Hepatocyte (in vitro differentiated cells): ENCODE measurements at regions not wholly inside any gene's neighbourhood (a gene's known extent, or its start where the extent isn't known, plus 50 kb on each side); places are given as distances from the start of the nearest gene placed in this dataset.

Source experiments
- EZH2 ChIP-seq: fragments of 200-600 bp; sonication (generic); IDR thresholded peaks from 2 replicates; pipeline ENCODE4 v1.6.1; 2016; ENCODE audit warnings: antibody characterized with exemption, mild to moderate bottlenecking, borderline replicate concordance
- EZH2phosphoT487 ChIP-seq: fragments of 200-600 bp; sonication (generic); IDR thresholded peaks from one replicate; pipeline ENCODE4 v1.6.1; 2018; ENCODE audit warnings: antibody characterized with exemption, mild to moderate bottlenecking, low read depth, moderate library complexity; ENCODE audit not compliant: unreplicated experiment, severe bottlenecking
- TF ChIP-seq, protein P1 (sequence below): fragments of 200-600 bp; sonication (generic); IDR thresholded peaks from 2 replicates; pipeline ENCODE4 v1.5.1; 2016; ENCODE audit warnings: antibody characterized with exemption, mild to moderate bottlenecking; ENCODE audit not compliant: poor library complexity

- TF ChIP-seq, protein P1, sequence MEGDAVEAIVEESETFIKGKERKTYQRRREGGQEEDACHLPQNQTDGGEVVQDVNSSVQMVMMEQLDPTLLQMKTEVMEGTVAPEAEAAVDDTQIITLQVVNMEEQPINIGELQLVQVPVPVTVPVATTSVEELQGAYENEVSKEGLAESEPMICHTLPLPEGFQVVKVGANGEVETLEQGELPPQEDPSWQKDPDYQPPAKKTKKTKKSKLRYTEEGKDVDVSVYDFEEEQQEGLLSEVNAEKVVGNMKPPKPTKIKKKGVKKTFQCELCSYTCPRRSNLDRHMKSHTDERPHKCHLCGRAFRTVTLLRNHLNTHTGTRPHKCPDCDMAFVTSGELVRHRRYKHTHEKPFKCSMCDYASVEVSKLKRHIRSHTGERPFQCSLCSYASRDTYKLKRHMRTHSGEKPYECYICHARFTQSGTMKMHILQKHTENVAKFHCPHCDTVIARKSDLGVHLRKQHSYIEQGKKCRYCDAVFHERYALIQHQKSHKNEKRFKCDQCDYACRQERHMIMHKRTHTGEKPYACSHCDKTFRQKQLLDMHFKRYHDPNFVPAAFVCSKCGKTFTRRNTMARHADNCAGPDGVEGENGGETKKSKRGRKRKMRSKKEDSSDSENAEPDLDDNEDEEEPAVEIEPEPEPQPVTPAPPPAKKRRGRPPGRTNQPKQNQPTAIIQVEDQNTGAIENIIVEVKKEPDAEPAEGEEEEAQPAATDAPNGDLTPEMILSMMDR: no peak
- no peak for TF ChIP-seq EZH2
- TF ChIP-seq EZH2phosphoT487: no peak
Measured at GRCh38 chr2:60249879-60250278, 303.6 kb downstream of the BCL11A start.
